ENCODE measurements at regions not wholly inside any gene's neighbourhood (a gene's known extent, or its start where the extent isn't known, plus 50 kb on each side); places are given as distances from the start of the nearest gene placed in this dataset.

- DNase-seq, result no peak
- H3K27ac Mint-ChIP-seq, result no peak overlapping the region
- TF ChIP-seq CTCF (IDR thresholded peaks at IDR 0.05), result no peak
- H3K4me3 Mint-ChIP-seq, result no peak overlapping the region
- H3K9me3 Mint-ChIP-seq, result no peaks in the 10 kb centered on the region
- peaks cover 10% of the 10 kb centered on the region for H3K27me3 Mint-ChIP-seq (ENCODE audit: insufficient read depth)
- no peaks in the 10 kb centered on the region for H3K36me3 Mint-ChIP-seq (ENCODE audit: low read depth)
- no peaks in the 10 kb centered on the region for H3K4me1 Mint-ChIP-seq (ENCODE audit: low read depth)
Observed at GRCh38 chr5:155068616-155069100, 55.1 kb downstream of the KIF4B start.

- no peak overlapping the region for H3K4me3 Mint-ChIP-seq
- H3K4me1 Mint-ChIP-seq (ENCODE audit: low read depth), result no peaks in the 10 kb centered on the region
- no peak for DNase-seq
Observed at GRCh38 chr5:155069961-155070360, 56.4 kb downstream of the KIF4B start.

GRCh38 chr5:155070781-155071180 lies 57.2 kb downstream of the KIF4B start:
- Mint-ChIP-seq H3K27me3 (ENCODE audit: insufficient read depth) (peaks cover 8% of the 10 kb centered on the region), H3K36me3 (ENCODE audit: low read depth) (no peaks in the 10 kb centered on the region), H3K9me3 (no peaks in the 10 kb centered on the region), H3K4me3 (no peak overlapping the region), H3K27ac (no peak overlapping the region), H3K4me1 (ENCODE audit: low read depth) (no peaks in the 10 kb centered on the region)
- no peak for TF ChIP-seq CTCF (IDR thresholded peaks at IDR 0.05)
- DNase-seq, result no peak

More at GRCh38 chr5:155069961-155070360, 56.4 kb downstream of the KIF4B start:
- H3K27me3 Mint-ChIP-seq (ENCODE audit: insufficient read depth), result peaks cover 8% of the 10 kb centered on the region
- no peaks in the 10 kb centered on the region for H3K36me3 Mint-ChIP-seq (ENCODE audit: low read depth)
- H3K9me3 Mint-ChIP-seq, result no peaks in the 10 kb centered on the region
- no peak overlapping the region for H3K27ac Mint-ChIP-seq
- no peak for TF ChIP-seq CTCF (IDR thresholded peaks at IDR 0.05)

- H3K27me3 Mint-ChIP-seq (ENCODE audit: insufficient read depth), result peaks cover 2% of the 10 kb centered on the region; the same call in 1 of the 2 replicates
- H3K9me3 Mint-ChIP-seq, result no peaks in the 10 kb centered on the region
- DNase-seq, result no peak
- peaks cover 16% of the 10 kb centered on the region for H3K4me1 Mint-ChIP-seq (ENCODE audit: low read depth)
- TF ChIP-seq CTCF (IDR thresholded peaks at IDR 0.05), result no peak
- no peaks in the 10 kb centered on the region for H3K36me3 Mint-ChIP-seq (ENCODE audit: low read depth)
- no peak overlapping the region for H3K4me3 Mint-ChIP-seq
- no peak overlapping the region for H3K27ac Mint-ChIP-seq
Observed at GRCh38 chr5:155076379-155076778, 62.8 kb downstream of the KIF4B start.

- peaks cover 38% of the 10 kb centered on the region for H3K4me1 Mint-ChIP-seq (ENCODE audit: low read depth)
Observed at GRCh38 chr5:155079698-155080097, 66.1 kb downstream of the KIF4B start.

More at GRCh38 chr5:155079698-155080097, 66.1 kb downstream of the KIF4B start:
- Mint-ChIP-seq H3K27me3 (ENCODE audit: insufficient read depth) (no peaks in the 10 kb centered on the region; the same call in 1 of the 2 replicates), H3K36me3 (ENCODE audit: low read depth) (peaks cover 6% of the 10 kb centered on the region), H3K27ac (no peak overlapping the region), H3K9me3 (peaks cover 20% of the 10 kb centered on the region), H3K4me3 (no peak overlapping the region)
- no peak for TF ChIP-seq CTCF (IDR thresholded peaks at IDR 0.05)
- no peak for DNase-seq
